Nephron (organoid): ENCODE measurements at regions not wholly inside any gene's neighbourhood (a gene's known extent, or its start where the extent isn't known, plus 50 kb on each side); places are given as distances from the start of the nearest gene placed in this dataset.

Experiments
- H3K27ac Mint-ChIP-seq, 3 experiments: 2 replicates each; pipeline ENCODE4 v1.8.0; 2020; ENCODE audit warnings: mixed read lengths in 3 of 3, mild to moderate bottlenecking in 2 of 3, moderate library complexity in 1 of 3
- H3K27me3 Mint-ChIP-seq: 2 replicates; pipeline ENCODE4 v1.8.0; 2021; ENCODE audit warnings: low read depth, mild to moderate bottlenecking, moderate library complexity, mixed read lengths
- H3K36me3 Mint-ChIP-seq: 2 replicates; pipeline ENCODE4 v1.8.0; 2020; ENCODE audit warnings: low read depth, mixed read lengths
- H3K4me1 Mint-ChIP-seq: 2 replicates; pipeline ENCODE4 v1.8.0; 2020; ENCODE audit warnings: mixed read lengths
- H3K4me3 Mint-ChIP-seq, 3 experiments: 2 replicates each; pipeline ENCODE4 v1.8.0; 2020; ENCODE audit warnings: mild to moderate bottlenecking in 3 of 3, mixed read lengths in 3 of 3, moderate library complexity in 2 of 3
- H3K9me3 Mint-ChIP-seq: 2 replicates; pipeline ENCODE4 v1.8.0; 2020; ENCODE audit warnings: mixed read lengths
- CTCF ChIP-seq, 3 experiments: fragments of 200-600 bp; sonication (generic); IDR thresholded peaks; one replicate each; pipeline ENCODE4 v1.5.0; 2021; ENCODE audit warnings: antibody characterized with exemption in 3 of 3; ENCODE audit not compliant: unreplicated experiment in 3 of 3

- Mint-ChIP-seq H3K4me3 (no peak overlapping the region), H3K4me1 (peaks cover 37% of the 10 kb centered on the region), H3K36me3 (no peaks in the 10 kb centered on the region), H3K27me3 (no peaks in the 10 kb centered on the region), H3K9me3 (peaks cover 6% of the 10 kb centered on the region), H3K27ac (no peak overlapping the region)
- TF ChIP-seq CTCF (IDR thresholded peaks at IDR 0.05; ENCODE audit: unreplicated experiment in 3 of 3): no peak
These were observed 165.8 kb upstream of the STAC start for GRCh38 chr3:36214460-36214859.

GRCh38 chr3:36215241-36215640 is 165.1 kb upstream of the STAC start:
- no peaks in the 10 kb centered on the region for H3K27me3 Mint-ChIP-seq

GRCh38 chr3:36219398-36219797 is 160.9 kb upstream of the STAC start:
- Mint-ChIP-seq H3K36me3 (no peaks in the 10 kb centered on the region), H3K4me3 (no peak overlapping the region), H3K4me1 (peaks cover 7% of the 10 kb centered on the region), H3K27me3 (no peaks in the 10 kb centered on the region), H3K27ac (no peak overlapping the region), H3K9me3 (peaks cover 10% of the 10 kb centered on the region)
- TF ChIP-seq CTCF (IDR thresholded peaks at IDR 0.05; ENCODE audit: unreplicated experiment in 3 of 3): no peak

More at GRCh38 chr3:36215241-36215640, 165.1 kb upstream of the STAC start:
- Mint-ChIP-seq H3K4me3 (no peak overlapping the region), H3K9me3 (peaks cover 6% of the 10 kb centered on the region), H3K36me3 (no peaks in the 10 kb centered on the region), H3K4me1 (peaks cover 31% of the 10 kb centered on the region), H3K27ac (peak overlapping the region; percentile 9 to 52 (median 30))
- no peak for TF ChIP-seq CTCF (IDR thresholded peaks at IDR 0.05; ENCODE audit: unreplicated experiment in 3 of 3)

- H3K4me1 Mint-ChIP-seq: peaks cover 3% of the 10 kb centered on the region
- no peak overlapping the region for H3K4me3 Mint-ChIP-seq
- peaks cover 17% of the 10 kb centered on the region for H3K9me3 Mint-ChIP-seq
- no peak overlapping the region for H3K27ac Mint-ChIP-seq
- TF ChIP-seq CTCF (IDR thresholded peaks at IDR 0.05; ENCODE audit: unreplicated experiment in 3 of 3): no peak
- no peaks in the 10 kb centered on the region for H3K36me3 Mint-ChIP-seq
- H3K27me3 Mint-ChIP-seq: no peaks in the 10 kb centered on the region
These were observed 160.1 kb upstream of the STAC start for GRCh38 chr3:36220173-36220572.

- Mint-ChIP-seq H3K27ac (no peak overlapping the region), H3K9me3 (peaks cover 19% of the 10 kb centered on the region), H3K36me3 (no peaks in the 10 kb centered on the region), H3K4me3 (no peak overlapping the region), H3K27me3 (no peaks in the 10 kb centered on the region), H3K4me1 (no peaks in the 10 kb centered on the region)
- no peak for TF ChIP-seq CTCF (IDR thresholded peaks at IDR 0.05; ENCODE audit: unreplicated experiment in 3 of 3)
These were observed 158.3 kb upstream of the STAC start for GRCh38 chr3:36221975-36222374.

GRCh38 chr3:36227980-36228379 is 152.3 kb upstream of the STAC start:
- Mint-ChIP-seq H3K27ac (peak overlapping the region; percentile 24 to 85 (median 52)), H3K4me3 (peak overlapping the region in 1 of 3 experiments; percentile 26), H3K4me1 (peaks cover 10% of the 10 kb centered on the region), H3K27me3 (peaks cover 6% of the 10 kb centered on the region), H3K36me3 (no peaks in the 10 kb centered on the region), H3K9me3 (peaks cover 11% of the 10 kb centered on the region)
- no peak for TF ChIP-seq CTCF (IDR thresholded peaks at IDR 0.05; ENCODE audit: unreplicated experiment in 3 of 3)
